T-helper 2 cell (primary cell): ENCODE measurements at regions not wholly inside any gene's neighbourhood (a gene's known extent, or its start where the extent isn't known, plus 50 kb on each side); places are given as distances from the start of the nearest gene placed in this dataset.

Experiments used
- DNase-seq, 5 experiments: peaks; one replicate each; pipeline versions ENCODE4 v3.0.0 to v3.0.0-alpha.2; 2012 to 2022

DNA sequence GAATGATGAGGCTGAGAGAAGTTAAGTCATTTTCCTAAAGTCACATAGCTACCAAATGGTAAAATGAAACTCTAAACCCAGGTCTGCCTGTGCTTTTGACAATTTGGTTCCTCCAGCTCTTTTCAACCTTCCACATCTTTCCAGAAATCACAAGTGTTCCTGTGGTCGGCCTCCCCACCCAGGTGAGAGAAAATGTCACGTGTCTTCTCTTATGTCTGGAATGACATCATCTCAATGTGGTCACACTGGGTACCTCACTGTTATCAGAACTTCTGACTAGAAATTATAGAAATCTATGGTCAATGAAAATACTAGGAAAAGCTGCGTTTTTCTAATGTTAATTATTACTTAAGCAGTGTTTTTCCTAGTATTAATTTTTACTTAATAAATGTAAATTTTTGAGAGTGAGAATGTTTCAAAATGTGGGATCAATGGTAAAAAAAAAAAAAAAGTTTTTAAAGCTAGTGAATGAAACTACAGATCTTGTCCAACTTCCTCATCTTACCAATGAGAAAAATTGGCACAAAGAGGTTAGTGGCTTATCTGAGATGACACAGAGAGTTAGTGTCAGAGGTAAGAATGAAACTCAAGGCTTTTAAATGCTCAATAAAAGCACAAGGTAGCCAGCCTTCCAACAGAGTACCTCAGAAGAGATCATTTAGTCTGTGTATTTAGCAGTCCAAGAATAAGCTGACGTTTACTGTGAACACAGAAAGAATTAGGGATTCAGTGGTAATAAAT lies 228.7 kb upstream of the NR4A3 start:
- DNase-seq, result no peak

DNA sequence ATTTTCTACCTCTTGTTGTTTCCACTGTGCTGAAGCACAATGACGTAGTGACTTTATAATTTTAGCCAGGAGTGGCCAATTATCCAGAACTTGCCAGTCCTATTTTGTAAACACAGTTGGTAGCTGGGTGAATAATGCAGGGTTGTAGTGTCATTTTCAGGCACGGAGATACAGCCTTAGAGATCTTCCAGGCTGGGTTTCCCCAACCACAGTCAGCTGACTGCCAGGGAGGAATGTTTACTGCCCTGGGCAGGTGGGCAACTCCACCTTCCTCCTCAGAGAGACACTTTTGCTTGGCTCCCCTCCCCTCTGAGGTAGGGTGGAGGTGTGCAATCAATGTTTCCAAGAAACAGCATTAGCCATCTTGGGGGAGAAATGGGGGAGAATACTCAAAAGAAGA lies 228.1 kb upstream of the NR4A3 start:
- DNase-seq, result no peak

DNA sequence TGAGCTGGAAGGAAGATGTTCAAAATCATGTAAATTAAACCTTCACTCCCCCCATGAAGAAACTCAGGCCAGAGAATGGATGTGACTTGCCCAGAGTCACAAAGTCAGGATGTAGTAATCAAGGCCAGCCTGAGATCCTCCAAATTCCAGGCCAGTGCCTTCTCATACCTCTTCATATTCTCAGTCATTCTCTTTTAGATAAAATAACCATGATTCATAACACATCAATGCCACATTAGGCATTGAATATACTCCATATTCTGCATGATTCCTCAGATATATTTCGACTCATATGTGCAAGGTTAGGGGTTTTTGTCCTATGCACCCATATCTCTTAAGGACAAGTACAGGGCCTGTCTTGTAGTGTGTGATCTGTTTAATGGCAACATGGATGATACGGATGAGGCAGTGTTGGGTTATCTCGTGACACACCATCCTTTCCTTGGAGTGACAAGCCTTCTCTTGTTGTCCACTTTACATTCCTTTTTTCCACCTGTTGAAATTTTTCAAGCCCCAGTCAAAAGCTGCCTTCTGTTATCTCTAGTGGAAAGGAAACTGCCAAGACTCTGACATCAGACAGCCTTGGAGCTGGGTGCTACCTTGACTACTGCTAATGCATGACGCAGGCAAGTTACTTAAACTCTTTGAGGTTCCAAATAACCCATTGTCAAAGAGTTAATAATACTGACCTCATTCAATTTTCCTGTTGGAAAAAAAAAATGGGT lies 227.5 kb upstream of the NR4A3 start:
- DNase-seq, result no peak

DNA sequence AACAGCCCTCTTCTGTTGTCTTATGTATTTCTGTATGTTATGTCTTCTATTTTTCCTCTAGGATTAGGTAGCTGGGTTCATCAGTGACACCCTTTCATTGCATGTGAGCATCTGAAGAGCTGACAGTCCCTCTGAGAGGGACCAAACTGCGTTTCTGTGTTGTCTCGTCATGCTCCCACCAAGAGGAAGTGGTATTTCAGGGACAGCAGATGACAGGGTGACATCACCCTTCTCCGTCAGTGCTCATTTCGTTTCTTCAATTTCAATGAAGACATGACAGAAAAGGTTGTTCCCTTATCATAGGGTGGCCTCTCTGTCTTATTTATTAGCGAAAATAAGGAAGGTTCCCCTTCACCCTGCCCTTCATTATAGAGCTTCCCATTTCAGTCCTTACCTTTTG lies 225.9 kb upstream of the NR4A3 start:
- peak in 1 of 5 experiments; percentile 41 for DNase-seq

DNA sequence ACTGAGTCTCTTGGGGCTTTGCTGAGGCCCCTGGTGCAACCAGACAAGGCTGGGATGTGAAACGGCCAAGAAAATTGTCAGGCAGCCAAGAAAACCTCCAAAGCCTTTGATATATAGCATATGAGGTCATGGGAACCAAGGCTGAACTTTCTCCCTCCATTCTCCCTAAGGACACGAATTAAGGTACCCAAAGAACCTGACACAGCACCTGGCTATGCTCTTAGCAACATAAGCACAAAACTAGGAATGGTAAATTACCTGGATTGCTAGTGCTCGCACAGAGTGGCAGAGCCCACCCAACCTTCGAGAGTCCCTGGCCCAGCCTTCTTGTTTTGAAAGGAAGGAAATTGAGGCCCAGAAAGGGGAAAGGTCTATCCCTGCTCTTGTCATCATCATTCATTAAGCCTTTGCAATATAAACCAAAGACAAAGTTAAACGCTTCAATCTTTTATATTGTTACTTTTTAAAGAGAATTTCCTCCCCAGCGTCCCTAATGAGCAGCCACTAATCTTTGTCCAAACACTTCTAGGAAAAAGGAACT lies 220.0 kb upstream of the NR4A3 start:
- no peak for DNase-seq

DNA sequence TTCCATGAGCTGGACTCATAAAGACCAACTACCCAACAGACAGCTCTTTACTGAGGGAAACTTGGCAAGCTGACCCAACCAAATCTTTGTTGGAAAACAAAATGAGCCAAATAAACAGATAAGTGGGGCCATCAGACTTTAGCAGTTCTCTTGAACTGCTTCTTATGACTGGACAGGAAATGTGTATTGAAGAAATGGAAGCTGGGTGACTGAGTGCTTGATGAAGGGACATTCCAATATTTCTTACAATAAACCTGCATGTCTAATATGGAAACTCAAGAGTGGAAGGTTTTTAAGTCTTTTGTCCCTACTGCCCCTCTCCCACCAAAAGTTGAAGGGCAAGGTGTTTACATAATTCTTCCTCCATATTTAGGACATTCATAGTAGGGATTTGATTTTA lies 218.8 kb upstream of the NR4A3 start:
- DNase-seq, result peak in 1 of 5 experiments; percentile 8

DNA sequence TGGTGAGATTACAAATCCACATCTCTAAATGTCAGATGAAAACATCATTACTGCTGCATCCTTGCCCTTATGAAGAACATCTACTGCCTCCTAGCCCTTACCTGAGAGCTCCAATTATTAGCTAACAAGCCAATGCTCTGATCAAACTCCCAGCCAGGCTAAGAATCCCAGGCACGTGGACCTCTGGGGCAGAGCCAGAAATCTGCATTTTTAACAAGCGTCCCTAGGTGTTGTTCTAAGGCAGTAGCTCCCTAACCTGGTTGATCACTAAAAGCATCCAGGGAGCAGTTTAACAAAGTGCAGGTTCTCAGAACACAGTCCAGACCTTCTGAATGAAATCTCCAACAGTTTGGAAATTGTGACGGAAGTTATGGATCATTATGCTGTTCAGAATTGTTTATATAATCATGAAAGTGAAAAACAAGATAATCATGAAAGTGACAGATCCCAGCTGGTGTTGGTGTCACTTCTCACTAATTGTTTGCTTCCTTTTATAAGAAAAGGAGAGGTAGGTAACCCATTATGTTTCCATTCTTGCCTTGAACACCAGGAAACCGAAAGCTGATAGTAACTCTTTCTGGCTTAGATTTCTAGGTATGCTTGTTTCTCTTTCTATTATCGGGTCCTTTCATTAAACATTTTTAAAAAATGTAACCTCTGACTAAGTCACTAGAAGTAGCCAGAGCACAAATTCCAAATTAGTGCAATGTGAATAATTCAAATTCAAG lies 216.5 kb upstream of the NR4A3 start:
- DNase-seq, result no peak

DNA sequence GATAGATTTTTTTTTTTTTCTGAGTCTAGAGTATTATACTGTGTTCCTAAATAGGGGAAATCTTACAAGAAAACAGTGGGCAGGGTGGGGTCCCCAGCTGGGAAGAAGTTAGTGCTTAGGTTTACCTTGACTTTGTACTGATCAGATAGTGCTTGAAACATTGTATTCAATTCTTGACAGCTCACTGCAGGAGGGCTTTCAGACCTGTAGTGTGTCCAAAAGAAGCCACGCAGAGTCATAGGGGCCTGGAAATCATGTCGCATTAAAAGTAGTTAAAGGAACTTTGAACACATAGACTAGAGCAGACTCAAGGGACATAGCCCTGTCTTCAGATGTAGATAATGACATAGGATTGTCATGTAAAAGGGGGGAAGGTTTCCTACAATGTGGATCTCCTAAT lies 215.4 kb upstream of the NR4A3 start:
- no peak for DNase-seq

DNA sequence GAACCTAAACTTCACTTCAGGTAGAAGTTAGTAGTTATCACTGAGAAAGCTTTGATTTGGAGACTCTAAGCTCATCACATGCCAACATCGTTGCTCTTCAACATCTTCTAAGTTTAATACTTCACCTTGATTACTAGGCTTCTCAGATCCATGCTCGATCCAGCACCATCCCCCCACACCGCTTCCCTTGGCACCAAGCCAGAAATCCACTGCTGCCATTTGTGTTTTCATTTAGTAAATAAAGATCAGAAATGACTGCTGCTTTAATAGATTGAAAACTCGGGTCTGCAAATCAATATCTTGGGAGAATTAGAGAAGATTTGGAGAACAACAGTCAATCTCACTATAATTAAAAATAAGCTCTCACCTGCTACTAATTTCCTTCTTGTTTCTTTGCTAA lies 214.7 kb upstream of the NR4A3 start:
- DNase-seq, result no peak

DNA sequence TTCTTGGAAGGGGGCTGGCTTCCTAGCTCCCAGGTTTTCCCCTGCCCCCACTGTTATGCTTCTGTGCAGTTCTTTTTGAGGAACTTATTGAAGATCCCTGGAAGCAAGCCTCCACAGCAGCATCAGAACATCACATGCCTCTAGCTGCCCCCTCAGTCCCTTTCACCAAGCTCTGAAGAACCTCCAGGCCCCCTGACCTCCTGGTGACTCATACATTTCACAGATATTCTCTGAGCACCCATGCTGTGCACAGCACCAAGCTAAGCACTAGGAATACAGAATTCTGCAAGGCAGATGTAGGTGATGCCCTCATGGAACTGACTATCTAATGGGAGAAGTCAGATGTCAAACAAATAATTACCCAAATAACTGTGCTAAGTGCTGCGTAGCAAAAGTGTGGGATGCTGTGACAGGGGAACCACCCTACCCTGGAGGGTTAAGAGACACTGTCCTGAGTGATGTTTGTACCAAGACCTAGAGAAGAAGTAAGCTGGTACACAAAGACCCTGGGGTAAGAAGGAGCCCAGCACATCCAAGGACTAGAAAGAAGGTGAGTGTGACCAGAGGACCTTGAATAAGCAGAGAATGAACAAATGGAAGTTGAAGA lies 213.7 kb upstream of the NR4A3 start:
- DNase-seq, result no peak

DNA sequence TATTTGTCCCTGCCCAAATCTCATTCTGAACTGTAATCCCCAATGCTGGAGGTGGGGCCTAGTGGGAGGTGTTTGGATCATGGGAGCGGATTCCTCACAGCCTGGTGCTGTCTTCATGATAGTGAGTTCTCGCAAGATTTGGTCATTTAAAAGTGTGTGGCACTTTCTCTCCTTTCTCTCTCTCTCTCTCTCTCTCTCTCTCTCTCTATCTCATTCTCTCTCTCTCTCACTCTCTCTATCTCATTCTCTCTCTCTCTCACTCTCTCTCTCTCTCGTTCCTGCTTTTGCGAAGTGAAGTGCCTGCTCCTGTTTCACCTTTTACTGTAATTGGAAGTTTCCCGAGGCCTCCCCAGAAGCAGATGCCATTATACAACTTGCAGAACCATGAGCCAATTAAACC lies 207.3 kb upstream of the NR4A3 start:
- DNase-seq, result no peak

DNA sequence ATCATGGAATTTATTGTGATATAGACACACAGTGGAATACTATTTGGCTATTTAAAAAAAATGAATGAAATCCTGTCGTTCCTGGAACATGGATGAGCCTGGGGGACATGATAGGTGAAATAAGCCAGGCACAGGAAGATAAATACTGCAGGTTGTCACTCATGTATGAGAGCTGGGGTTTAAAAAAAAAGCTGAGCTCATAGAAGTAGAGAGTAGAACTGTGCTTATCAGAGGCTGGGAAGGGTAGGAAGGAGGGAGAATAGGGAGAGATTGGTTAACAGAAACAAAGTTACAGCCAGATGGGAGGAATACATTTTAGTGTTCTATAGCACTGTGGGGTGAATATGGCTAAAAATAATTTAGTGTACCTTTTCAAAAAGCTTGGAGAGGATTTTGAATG lies 200.6 kb upstream of the NR4A3 start:
- DNase-seq, result no peak

DNA sequence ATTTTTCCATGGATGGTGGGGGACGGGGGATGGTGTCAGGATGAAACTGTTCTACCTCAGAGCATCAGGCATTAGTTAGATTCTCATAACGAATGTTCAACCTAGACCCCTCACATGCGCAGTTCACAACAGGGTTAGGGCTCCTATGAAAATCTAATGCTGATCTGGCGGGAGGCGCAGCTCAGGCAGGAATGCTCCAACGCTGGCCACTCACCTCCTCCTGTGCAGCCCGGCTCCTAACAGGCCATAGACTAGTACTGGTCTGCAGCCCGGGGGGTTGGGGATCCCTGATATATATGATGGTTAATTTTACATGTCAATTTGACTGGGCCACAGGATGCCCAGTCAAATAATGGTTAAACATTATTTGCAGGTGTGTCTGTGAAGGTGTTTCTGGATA lies 199.0 kb upstream of the NR4A3 start:
- DNase-seq, result no peak

DNA sequence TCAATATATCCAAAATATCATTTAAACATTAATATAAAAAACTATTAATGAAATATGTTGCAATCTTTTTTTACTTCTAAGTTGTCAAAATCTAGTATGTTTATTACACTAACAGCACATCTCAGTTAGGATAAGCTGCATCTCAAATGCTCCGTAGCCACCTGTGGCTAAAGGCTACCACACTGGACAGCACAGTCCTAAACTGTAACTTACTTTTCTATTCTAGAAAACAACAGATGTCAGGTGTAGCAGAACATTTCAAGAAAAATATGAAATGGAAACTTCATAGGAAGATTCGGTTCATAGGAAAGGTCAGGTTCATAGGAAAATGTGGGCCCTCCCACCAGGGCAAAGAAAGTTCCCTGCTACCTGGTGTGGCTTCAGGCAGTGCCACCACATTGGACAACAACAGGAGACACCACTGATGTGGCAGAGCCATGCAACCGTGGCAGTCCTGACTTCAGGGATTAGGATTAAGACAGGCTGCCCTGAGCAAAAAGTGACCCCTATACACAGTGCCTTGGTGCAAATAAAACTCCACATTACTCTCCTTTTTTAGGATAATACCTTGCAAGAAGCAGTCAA lies 197.8 kb upstream of the NR4A3 start:
- no peak for DNase-seq

DNA sequence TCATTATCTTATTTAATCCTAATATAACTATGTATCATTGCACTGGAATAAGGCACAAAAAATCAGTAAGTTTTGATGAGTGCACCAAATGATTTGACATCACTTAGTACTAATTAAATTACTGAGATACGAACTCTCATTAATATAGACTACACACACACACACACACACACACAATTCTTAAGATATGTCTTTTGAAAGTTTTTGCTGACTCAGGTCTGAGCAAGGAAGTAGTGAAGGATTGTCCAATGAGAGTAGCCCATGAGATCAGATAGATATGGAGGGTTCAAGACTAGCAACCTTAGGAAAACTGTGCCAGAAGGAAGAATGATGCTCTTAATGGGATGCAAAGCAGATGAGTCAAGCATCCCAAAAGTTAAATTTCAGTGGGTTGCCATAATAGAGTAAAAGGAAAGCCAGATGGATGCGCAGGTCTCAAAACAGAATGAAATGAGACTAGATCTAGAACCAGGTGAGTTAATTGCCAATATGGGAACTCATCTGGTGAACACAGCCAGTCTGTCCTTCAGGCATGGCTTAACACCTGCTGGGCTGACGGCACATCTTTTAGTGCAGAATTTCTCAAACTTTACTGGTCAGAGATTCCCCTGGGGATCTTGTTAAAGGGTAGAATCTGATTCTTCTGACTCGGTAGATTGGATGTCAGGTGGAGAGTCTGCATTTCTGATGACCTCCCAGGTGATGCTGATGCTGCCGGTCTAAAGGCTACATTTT lies 197.0 kb upstream of the NR4A3 start:
- no peak for DNase-seq

DNA sequence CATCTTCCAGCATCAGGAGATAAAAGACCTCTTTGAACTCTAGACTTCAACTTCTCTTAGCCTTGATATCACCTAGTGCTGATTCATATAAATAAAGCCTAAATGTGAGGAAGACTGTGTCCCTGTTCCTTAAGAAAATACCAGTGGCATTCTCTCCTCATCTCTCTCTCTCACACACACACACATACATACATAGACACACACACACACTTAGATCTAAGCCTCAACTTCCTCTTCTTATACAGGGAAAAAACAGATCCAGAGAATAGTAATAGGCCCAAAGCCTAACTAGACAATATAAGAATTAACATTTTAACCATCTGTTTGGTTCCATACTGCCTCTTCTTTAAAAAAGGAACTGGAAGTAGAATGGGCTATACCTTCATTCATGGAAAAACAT lies 195.3 kb upstream of the NR4A3 start:
- DNase-seq, result no peak

DNA sequence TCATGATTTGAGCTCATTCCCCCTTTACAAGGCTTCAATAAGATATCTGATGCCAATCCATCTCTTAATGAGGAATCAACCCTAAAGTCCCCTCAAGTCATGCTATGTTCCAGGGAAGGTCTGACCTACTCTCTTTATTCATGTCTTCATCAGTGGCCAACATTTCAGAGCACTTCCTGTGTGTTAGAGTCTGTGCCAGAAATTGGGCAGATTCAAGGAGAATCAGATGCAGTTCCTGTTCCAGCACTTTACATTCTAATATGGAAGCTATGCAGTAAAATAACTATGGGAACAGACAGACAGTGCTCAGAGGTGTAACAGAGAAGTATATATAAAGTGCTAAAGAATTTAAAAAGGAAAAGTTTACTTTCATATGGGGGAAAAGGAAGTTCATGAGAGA lies 193.4 kb upstream of the NR4A3 start:
- DNase-seq, result no peak

DNA sequence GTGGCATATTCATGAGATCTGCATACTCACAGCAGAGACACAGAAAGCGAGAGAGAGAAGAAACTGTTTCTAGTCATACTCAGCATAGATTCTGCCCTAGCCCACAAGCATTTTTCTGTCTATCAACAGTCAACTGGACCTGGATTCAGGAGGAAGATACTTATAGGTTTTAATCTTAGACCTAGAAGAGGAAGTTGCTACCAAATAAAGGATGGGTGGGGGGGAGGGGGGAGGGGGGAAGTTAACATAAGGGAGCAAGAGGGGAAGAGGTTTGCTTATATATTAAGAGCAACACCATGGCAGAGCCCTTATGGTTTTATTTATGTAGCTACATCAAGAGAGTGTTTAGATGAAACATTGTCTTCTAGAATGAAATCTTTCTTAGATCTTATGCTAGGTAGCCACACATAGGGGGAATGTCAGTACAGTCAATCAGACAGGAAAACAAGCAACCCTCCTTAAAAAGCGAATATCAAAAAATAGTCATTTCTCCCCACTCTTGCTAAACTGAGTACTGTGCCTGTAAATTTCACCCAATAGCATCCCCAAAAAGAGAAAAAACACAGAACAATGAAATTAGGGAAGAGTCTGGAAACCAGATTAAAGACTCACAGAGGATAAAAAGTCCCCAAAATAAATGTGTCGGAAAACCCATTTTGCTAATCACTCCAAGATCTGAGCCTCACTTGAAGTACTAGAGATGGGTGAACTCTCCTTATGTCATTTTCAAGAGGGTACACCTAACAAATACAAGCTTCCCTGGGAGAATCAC lies 192.7 kb upstream of the NR4A3 start:
- no peak for DNase-seq

DNA sequence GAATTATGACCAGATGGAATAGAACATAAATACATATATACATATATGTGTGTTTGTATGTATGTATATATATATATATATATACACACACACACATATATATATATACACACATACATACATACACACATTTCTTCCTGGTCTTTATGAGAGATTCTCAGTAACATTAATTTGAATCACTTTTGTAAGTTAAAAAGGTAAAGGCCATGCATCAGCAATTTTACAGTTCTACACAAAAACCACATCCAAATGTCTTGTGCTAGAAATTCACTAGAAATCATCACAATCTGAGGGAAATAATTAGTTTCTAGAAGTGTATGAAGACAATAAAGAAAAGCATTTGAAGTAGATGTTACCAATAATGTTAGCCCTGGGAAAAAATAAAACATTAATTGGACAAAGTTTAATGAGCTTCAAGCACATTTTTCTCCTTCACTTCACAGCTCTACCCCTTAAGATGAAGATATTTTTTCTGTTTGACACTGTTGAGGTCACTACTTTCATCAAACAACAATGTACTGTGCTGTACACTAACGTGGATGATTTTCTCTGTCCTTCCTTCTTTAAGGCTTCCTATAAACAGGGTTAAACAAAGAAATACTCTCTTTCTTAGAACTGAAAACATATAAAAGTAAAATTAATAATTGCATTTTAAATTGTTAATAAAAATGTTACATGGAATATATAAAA lies 189.2 kb upstream of the NR4A3 start:
- no peak for DNase-seq

DNA sequence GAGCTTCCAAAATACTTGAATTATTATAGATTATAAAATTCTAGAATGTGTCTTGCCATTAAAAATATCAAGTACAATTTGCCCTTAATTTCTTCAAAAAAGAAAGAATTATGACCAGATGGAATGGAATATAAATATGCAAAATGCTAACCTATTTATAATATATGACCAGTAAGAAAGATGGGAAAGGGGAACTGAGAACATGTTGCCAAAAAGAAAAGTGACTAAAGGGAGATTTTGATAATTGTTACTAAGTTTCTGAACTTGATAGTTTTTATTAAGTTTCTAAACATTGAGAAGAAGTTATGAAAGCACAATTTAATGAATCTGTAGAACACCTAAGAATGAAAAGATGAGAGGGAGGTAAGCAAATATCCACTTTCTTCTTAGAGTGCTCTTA lies 188.4 kb upstream of the NR4A3 start:
- no peak for DNase-seq

DNA sequence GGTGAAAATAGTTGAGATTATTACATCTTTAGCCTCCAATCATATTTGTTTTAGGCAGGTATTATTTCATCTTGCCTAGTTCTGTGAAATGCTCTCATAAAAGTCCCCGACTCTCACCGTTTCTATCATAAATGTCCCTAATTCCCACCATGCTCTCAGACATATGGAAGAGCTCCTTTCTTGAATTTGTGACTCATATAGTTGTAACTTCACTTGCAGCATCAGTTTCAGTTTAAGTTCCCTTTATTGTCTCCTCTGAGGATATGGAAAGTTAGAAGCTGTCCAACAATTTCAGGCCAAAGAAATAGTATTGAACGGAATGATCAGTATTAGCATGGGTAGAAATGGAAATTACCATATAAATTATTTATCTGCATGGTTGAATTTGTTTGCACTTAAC lies 187.5 kb upstream of the NR4A3 start:
- no peak for DNase-seq
